Epithelial cell of esophagus (primary cell): ENCODE measurements at regions not wholly inside any gene's neighbourhood (a gene's known extent, or its start where the extent isn't known, plus 50 kb on each side); places are given as distances from the start of the nearest gene placed in this dataset.
A peak's percentile ranks its signal among the peaks of the same experiment; 100 is the strongest.

Source experiments
- DNase-seq: peaks from one replicate; pipeline ENCODE4 v3.0.0; 2010; ENCODE audit warnings: low read depth
- H3K4me3 ChIP-seq: 2 replicates; pipeline ENCODE4 v1.5.1; 2011; ENCODE audit warnings: mild to moderate bottlenecking, low read length, control low read depth
- TF ChIP-seq, protein P1 (sequence below): IDR thresholded peaks from 2 replicates; pipeline ENCODE4 v1.5.1; 2011; ENCODE audit warnings: low read depth, mild to moderate bottlenecking, low read length, control low read depth, inconsistent platforms; ENCODE audit not compliant: insufficient read depth; ENCODE audit errors: missing control alignments

DNA sequence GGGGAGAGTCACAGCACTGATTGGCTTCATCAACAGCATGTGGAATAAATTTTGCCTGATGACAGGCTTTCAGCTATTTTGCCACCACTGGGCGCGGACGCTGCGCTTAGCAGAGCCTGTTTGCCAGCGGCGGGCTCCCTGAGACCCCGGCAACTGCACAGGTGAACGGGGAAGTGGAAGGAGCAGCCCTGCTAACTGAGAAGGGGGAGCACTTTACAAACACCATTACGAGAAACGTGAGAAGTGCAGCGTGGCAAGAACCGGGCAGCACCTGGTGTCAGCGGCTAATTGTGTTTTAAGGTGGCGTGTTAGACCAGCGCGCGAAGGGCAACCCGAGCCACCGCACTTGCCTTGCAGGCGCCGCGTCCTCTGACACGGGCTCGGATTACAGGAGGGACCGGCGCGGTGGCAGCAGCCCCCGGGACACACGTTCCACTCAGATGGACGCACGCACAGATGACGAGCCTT, 307.8 kb upstream of the ARRDC4 start:
- TF ChIP-seq, protein P1, sequence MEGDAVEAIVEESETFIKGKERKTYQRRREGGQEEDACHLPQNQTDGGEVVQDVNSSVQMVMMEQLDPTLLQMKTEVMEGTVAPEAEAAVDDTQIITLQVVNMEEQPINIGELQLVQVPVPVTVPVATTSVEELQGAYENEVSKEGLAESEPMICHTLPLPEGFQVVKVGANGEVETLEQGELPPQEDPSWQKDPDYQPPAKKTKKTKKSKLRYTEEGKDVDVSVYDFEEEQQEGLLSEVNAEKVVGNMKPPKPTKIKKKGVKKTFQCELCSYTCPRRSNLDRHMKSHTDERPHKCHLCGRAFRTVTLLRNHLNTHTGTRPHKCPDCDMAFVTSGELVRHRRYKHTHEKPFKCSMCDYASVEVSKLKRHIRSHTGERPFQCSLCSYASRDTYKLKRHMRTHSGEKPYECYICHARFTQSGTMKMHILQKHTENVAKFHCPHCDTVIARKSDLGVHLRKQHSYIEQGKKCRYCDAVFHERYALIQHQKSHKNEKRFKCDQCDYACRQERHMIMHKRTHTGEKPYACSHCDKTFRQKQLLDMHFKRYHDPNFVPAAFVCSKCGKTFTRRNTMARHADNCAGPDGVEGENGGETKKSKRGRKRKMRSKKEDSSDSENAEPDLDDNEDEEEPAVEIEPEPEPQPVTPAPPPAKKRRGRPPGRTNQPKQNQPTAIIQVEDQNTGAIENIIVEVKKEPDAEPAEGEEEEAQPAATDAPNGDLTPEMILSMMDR: no peak
- H3K4me3 ChIP-seq: peak overlapping the region; percentile 4
- peak; percentile 6 for DNase-seq

DNA sequence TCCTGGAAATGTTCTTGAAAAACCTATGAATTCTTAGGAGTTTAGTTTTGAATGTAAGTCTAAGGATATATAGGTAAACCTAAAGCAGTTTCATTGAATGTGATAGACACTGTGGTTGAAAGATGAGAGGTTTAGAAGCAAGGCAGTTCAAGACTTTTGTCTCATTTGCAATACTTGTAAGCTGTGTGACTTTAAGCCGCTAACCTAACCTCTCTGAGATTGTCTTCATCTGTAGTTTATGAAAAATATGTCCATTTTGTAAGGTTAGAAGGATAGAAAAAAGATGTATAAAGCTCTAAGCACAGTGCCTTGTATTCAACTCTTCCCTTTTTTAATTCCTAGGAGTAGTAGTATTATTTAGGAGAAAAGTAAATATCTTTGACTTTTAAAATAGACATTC, 306.6 kb upstream of the ARRDC4 start:
- TF ChIP-seq, protein P1: no peak
- no peak for DNase-seq
- H3K4me3 ChIP-seq: no peak overlapping the region

DNA sequence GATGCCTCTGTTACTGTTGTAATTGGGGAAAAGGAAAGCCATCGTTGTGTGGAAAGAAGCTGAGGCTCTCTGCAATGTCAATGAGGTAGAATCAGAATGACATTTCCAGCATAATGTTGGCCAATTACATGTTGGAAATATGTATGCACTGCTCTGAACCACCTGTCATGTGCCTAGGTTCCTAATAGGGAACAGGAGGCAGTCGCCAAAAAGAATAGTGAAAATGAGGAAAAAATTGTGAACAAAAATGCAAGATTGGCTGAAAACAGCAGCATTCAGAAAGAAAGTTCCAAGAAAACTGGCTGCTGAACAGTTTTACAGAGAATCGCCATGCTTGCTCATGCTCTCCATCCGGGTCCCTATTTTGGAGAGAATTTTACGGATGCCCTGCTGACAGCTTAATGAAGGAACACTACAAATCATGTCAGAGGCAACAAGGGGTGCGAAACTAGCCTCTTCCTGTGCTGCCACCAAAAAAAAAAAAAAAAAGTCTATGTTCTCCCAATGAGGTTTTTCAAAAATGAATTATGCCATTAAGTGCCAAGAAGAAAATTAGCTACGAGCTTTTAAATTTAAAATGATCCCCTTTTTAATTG, 305.9 kb upstream of the ARRDC4 start:
- TF ChIP-seq, protein P1: no peak
- H3K4me3 ChIP-seq: no peak overlapping the region
- no peak for DNase-seq

DNA sequence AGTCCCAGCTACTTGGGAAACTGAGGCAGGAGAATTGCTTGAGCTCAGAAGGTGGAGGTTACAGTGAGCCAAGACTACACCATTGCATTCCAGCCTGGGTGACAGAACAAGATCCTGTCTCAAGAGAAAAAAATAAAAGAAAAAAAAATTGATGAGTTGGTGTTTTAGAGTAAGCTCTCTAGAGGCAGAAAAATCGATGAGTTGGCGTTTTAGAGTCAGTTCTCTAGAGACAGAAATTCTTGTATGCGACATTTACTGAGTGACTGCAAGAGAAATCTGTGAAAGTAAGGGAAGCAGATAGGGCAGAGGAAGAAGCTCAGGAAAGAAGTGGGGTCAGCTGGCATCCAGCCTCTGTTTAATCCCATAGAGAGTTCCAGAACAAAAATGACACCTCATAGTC, 298.7 kb upstream of the ARRDC4 start:
- TF ChIP-seq, protein P1: no peak
- no peak overlapping the region for H3K4me3 ChIP-seq
- no peak for DNase-seq

DNA sequence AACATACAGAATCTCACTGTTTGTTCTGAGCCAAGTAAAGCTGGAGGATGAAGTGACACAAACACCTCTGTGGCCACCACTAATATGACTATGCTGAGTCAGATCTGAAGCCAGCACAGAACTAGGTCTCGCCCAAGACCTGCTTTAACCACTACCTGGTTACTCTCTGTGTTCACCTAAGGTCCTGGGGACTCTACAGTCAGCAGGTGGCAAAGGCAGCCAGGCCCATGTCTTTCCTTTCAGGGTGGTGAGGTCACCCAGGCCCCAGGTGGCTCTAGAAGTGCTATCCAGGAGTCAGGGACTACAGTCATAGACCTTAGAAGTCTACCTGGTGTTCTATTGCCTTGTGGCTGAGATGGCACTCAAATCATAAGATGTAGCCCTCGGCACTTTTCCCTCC, 287.9 kb upstream of the ARRDC4 start:
- TF ChIP-seq, protein P1: no peak
- DNase-seq: no peak
- no peak overlapping the region for H3K4me3 ChIP-seq

DNA sequence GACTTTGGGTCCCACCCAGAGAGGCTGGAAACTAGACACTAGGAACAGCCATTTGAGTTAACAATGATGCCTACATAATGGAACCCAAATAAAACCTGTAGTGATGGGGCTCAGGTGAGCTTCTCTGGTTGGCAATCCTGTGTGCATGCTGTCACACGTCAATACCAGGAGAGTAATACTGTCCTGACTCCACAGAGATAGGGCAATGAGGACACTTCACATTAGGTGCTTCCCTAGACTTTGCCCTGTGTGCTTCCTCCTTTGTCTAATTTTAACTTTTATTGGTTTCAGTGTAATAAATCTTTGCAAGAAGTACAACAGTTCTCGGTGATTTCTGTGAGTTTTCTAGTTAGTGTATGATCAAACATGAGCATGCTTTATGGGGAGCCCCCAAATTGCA, 281.8 kb upstream of the ARRDC4 start:
- TF ChIP-seq, protein P1: no peak
- DNase-seq: no peak
- no peak overlapping the region for H3K4me3 ChIP-seq

DNA sequence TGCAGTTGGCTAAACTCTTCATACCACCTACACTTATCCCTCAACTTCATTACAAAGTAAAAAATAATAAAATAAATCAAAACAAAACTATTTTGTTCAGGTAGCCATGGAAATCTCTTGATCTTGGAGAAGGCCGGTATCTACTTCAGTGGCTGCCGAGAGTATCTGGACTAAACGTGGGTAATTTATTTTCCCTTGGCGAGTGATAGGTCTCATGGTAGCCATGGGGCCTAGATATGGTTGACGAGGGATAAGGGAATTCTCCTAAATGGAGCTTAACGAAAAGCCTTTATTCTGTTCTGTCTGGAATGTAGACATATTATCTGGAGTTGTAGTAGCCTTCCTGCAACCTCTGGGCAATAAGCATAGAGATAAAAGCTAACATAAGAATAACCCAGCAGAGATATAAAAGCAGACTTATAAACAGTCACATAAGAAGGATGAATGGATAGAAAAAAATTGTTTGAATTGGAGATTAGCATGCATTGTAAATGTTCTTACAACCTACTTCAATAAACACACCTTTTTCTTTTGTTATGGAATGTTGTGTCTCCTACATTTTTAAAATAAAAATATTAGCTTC, 281.3 kb upstream of the ARRDC4 start:
- H3K4me3 ChIP-seq: no peak overlapping the region
- DNase-seq: no peak
- TF ChIP-seq, protein P1: no peak
